HG02678 (cell line): ENCODE measurements at regions not wholly inside any gene's neighbourhood (a gene's known extent, or its start where the extent isn't known, plus 50 kb on each side); places are given as distances from the start of the nearest gene placed in this dataset.

Source experiments
- ATAC-seq: cut with Tn5 transposase; IDR thresholded peaks from one replicate; pipeline ENCODE4 v1.9.1; 2021; ENCODE audit warnings: mild to moderate bottlenecking, moderate library complexity; ENCODE audit not compliant: unreplicated experiment

GRCh38 chr21:20551939-20552338, 446.3 kb upstream of the NCAM2 start:
- ATAC-seq = no peak

GRCh38 chr21:20554785-20555184, 443.4 kb upstream of the NCAM2 start:
- no peak for ATAC-seq

- no peak for ATAC-seq
Observed at GRCh38 chr21:20570824-20571232, 427.4 kb upstream of the NCAM2 start.

GRCh38 chr21:20572582-20572981, 425.6 kb upstream of the NCAM2 start:
- ATAC-seq = no peak

- ATAC-seq = no peak
Observed at GRCh38 chr21:20581361-20581760, 416.8 kb upstream of the NCAM2 start.

GRCh38 chr21:20591284-20591683, 406.9 kb upstream of the NCAM2 start:
- no peak for ATAC-seq

GRCh38 chr21:20592463-20592862, 405.7 kb upstream of the NCAM2 start:
- ATAC-seq = no peak

- no peak for ATAC-seq
Observed at GRCh38 chr21:20603236-20603635, 395.0 kb upstream of the NCAM2 start.

- no peak for ATAC-seq
Observed at GRCh38 chr21:20611008-20611407, 387.2 kb upstream of the NCAM2 start.

GRCh38 chr21:20613654-20614053, 384.6 kb upstream of the NCAM2 start:
- no peak for ATAC-seq

GRCh38 chr21:20617130-20617529, 381.1 kb upstream of the NCAM2 start:
- ATAC-seq = no peak

GRCh38 chr21:20618878-20619277, 379.3 kb upstream of the NCAM2 start:
- no peak for ATAC-seq

GRCh38 chr21:20627594-20627993, 370.6 kb upstream of the NCAM2 start:
- no peak for ATAC-seq

- ATAC-seq = no peak
Observed at GRCh38 chr21:20631633-20632032, 366.6 kb upstream of the NCAM2 start.

GRCh38 chr21:20639026-20639425, 359.2 kb upstream of the NCAM2 start:
- no peak for ATAC-seq

- ATAC-seq = no peak
Observed at GRCh38 chr21:20641241-20641640, 357.0 kb upstream of the NCAM2 start.

GRCh38 chr21:20642681-20643080, 355.5 kb upstream of the NCAM2 start:
- no peak for ATAC-seq

- ATAC-seq = no peak
Observed at GRCh38 chr21:20644552-20644951, 353.7 kb upstream of the NCAM2 start.

GRCh38 chr21:20645344-20645743, 352.9 kb upstream of the NCAM2 start:
- no peak for ATAC-seq

GRCh38 chr21:20646431-20647165, 351.6 kb upstream of the NCAM2 start:
- no peak for ATAC-seq

GRCh38 chr21:20647607-20648006, 350.6 kb upstream of the NCAM2 start:
- ATAC-seq = no peak

GRCh38 chr21:20649231-20649630, 349.0 kb upstream of the NCAM2 start:
- ATAC-seq = no peak

GRCh38 chr21:20652846-20653245, 345.4 kb upstream of the NCAM2 start:
- no peak for ATAC-seq
